HUES6 (cell line): ENCODE measurements at regions not wholly inside any gene's neighbourhood (a gene's known extent, or its start where the extent isn't known, plus 50 kb on each side); places are given as distances from the start of the nearest gene placed in this dataset.

Source experiments
- H3K27ac ChIP-seq: 2 replicates; pipeline ENCODE4 v1.7.0; 2013; ENCODE audit warnings: low read depth, mild to moderate bottlenecking, low read length, inconsistent platforms
- H3K27me3 ChIP-seq: 2 replicates; pipeline ENCODE4 v1.6.1; 2013; ENCODE audit warnings: low read length; ENCODE audit not compliant: control insufficient read depth, insufficient read depth
- H3K36me3 ChIP-seq: 2 replicates; pipeline ENCODE4 v1.6.1; 2013; ENCODE audit warnings: low read length; ENCODE audit not compliant: control insufficient read depth, insufficient read depth
- H3K4me1 ChIP-seq: 2 replicates; pipeline ENCODE4 v1.6.1; 2013; ENCODE audit warnings: low read length; ENCODE audit not compliant: control insufficient read depth, insufficient read depth
- H3K4me3 ChIP-seq: 2 replicates; pipeline ENCODE4 v1.5.1; 2013; ENCODE audit warnings: low read depth, low read length
- H3K9ac ChIP-seq: one replicate; pipeline ENCODE4 v1.6.1; 2013; ENCODE audit warnings: mild to moderate bottlenecking, low read length
- H3K9me3 ChIP-seq: 2 replicates; pipeline ENCODE4 v1.6.1; 2013; ENCODE audit warnings: low read depth, low read length; ENCODE audit not compliant: control insufficient read depth, insufficient read depth

- no peak overlapping the region for H3K27ac ChIP-seq
- H3K9ac ChIP-seq, result no peak overlapping the region
- no peaks in the 10 kb centered on the region for H3K36me3 ChIP-seq
- peaks cover 7% of the 10 kb centered on the region for H3K4me1 ChIP-seq
- no peak overlapping the region for H3K4me3 ChIP-seq
- H3K27me3 ChIP-seq, result no peaks in the 10 kb centered on the region
- no peaks in the 10 kb centered on the region for H3K9me3 ChIP-seq
Measured at GRCh38 chr2:175310813-175311504, 129.4 kb upstream of the ATP5MC3 start.

GRCh38 chr2:175309799-175310198 lies 128.3 kb upstream of the ATP5MC3 start:
- Histone ChIP-seq H3K4me3 (no peak overlapping the region), H3K9me3 (no peaks in the 10 kb centered on the region), H3K27ac (no peak overlapping the region), H3K4me1 (peaks cover 7% of the 10 kb centered on the region), H3K36me3 (no peaks in the 10 kb centered on the region), H3K9ac (no peak overlapping the region), H3K27me3 (no peaks in the 10 kb centered on the region)

GRCh38 chr2:175308005-175308404 lies 126.5 kb upstream of the ATP5MC3 start:
- Histone ChIP-seq H3K36me3 (no peaks in the 10 kb centered on the region), H3K27me3 (no peaks in the 10 kb centered on the region)

GRCh38 chr2:175304541-175304940 lies 123.0 kb upstream of the ATP5MC3 start:
- H3K9ac ChIP-seq, result no peak overlapping the region
- H3K9me3 ChIP-seq, result no peaks in the 10 kb centered on the region
- H3K27ac ChIP-seq, result no peak overlapping the region
- no peaks in the 10 kb centered on the region for H3K36me3 ChIP-seq
- no peak overlapping the region for H3K4me3 ChIP-seq
- no peaks in the 10 kb centered on the region for H3K27me3 ChIP-seq
- H3K4me1 ChIP-seq, result no peaks in the 10 kb centered on the region; the same call in 1 of the 2 replicates

More at GRCh38 chr2:175308005-175308404, 126.5 kb upstream of the ATP5MC3 start:
- Histone ChIP-seq H3K4me1 (peaks cover 7% of the 10 kb centered on the region), H3K4me3 (no peak overlapping the region), H3K9me3 (no peaks in the 10 kb centered on the region), H3K27ac (no peak overlapping the region), H3K9ac (no peak overlapping the region)

GRCh38 chr2:175293776-175294175 lies 112.3 kb upstream of the ATP5MC3 start:
- Histone ChIP-seq H3K27ac (no peak overlapping the region), H3K9ac (no peak overlapping the region), H3K27me3 (no peaks in the 10 kb centered on the region), H3K36me3 (no peaks in the 10 kb centered on the region), H3K9me3 (no peaks in the 10 kb centered on the region; the same call in 1 of the 2 replicates), H3K4me3 (no peak overlapping the region), H3K4me1 (no peaks in the 10 kb centered on the region; the same call in 1 of the 2 replicates)

- H3K9ac ChIP-seq, result no peak overlapping the region
- H3K36me3 ChIP-seq, result no peaks in the 10 kb centered on the region
- H3K27me3 ChIP-seq, result no peaks in the 10 kb centered on the region
- no peaks in the 10 kb centered on the region; the same call in 1 of the 2 replicates for H3K9me3 ChIP-seq
- H3K27ac ChIP-seq, result no peak overlapping the region
- H3K4me3 ChIP-seq, result no peak overlapping the region
- peaks cover 5% of the 10 kb centered on the region; the same call in 1 of the 2 replicates for H3K4me1 ChIP-seq
Measured at GRCh38 chr2:175293195-175293594, 111.7 kb upstream of the ATP5MC3 start.

GRCh38 chr2:175282886-175283285 lies 101.4 kb upstream of the ATP5MC3 start:
- H3K27ac ChIP-seq, result no peak overlapping the region

GRCh38 chr2:175282300-175282699 lies 100.8 kb upstream of the ATP5MC3 start:
- no peak overlapping the region for H3K9ac ChIP-seq
- H3K27ac ChIP-seq, result no peak overlapping the region
- no peaks in the 10 kb centered on the region for H3K4me1 ChIP-seq
- H3K36me3 ChIP-seq, result no peaks in the 10 kb centered on the region
- H3K27me3 ChIP-seq, result no peaks in the 10 kb centered on the region
- no peak overlapping the region for H3K4me3 ChIP-seq
- H3K9me3 ChIP-seq, result no peaks in the 10 kb centered on the region

More at GRCh38 chr2:175282886-175283285, 101.4 kb upstream of the ATP5MC3 start:
- H3K9me3 ChIP-seq, result no peaks in the 10 kb centered on the region
- no peak overlapping the region for H3K9ac ChIP-seq
- no peaks in the 10 kb centered on the region for H3K4me1 ChIP-seq
- H3K27me3 ChIP-seq, result no peaks in the 10 kb centered on the region
- H3K4me3 ChIP-seq, result no peak overlapping the region
- H3K36me3 ChIP-seq, result no peaks in the 10 kb centered on the region

- Histone ChIP-seq H3K36me3 (no peaks in the 10 kb centered on the region), H3K9me3 (no peaks in the 10 kb centered on the region), H3K9ac (no peak overlapping the region), H3K27me3 (no peaks in the 10 kb centered on the region), H3K4me1 (peaks cover 5% of the 10 kb centered on the region; the same call in 1 of the 2 replicates), H3K27ac (no peak overlapping the region), H3K4me3 (no peak overlapping the region)
Measured at GRCh38 chr2:175277772-175278171, 96.3 kb upstream of the ATP5MC3 start.

- Histone ChIP-seq H3K27me3 (no peaks in the 10 kb centered on the region), H3K4me3 (no peak overlapping the region), H3K9ac (no peak overlapping the region), H3K4me1 (peaks cover 5% of the 10 kb centered on the region; the same call in 1 of the 2 replicates), H3K36me3 (no peaks in the 10 kb centered on the region), H3K9me3 (no peaks in the 10 kb centered on the region), H3K27ac (no peak overlapping the region)
Measured at GRCh38 chr2:175275539-175275938, 94.0 kb upstream of the ATP5MC3 start.

- no peaks in the 10 kb centered on the region for H3K27me3 ChIP-seq
- H3K9ac ChIP-seq, result no peak overlapping the region
- H3K4me3 ChIP-seq, result no peak overlapping the region
- H3K36me3 ChIP-seq, result no peaks in the 10 kb centered on the region
- no peaks in the 10 kb centered on the region for H3K4me1 ChIP-seq
- no peak overlapping the region for H3K27ac ChIP-seq
- 0 out of 2 replicates have a peak, but pooled peaks cover 6% of the 10 kb centered on the region for H3K9me3 ChIP-seq
Measured at GRCh38 chr2:175259164-175259563, 77.7 kb upstream of the ATP5MC3 start.
